Hepatocyte (in vitro differentiated cells): ENCODE measurements at regions not wholly inside any gene's neighbourhood (a gene's known extent, or its start where the extent isn't known, plus 50 kb on each side); places are given as distances from the start of the nearest gene placed in this dataset.
A peak's percentile ranks its signal among the peaks of the same experiment; 100 is the strongest.

Experiments used
- DNase-seq: peaks from one replicate; pipeline ENCODE4 v3.0.0-alpha.2; 2016; ENCODE audit warnings: low spot score
- H2AFZ ChIP-seq: fragments of 200-600 bp; sonication (generic); 2 replicates; pipeline ENCODE4 v1.6.0; 2016; ENCODE audit warnings: antibody characterized with exemption, mild to moderate bottlenecking
- H3K27ac ChIP-seq: fragments of 200-600 bp; sonication (generic); 2 replicates; pipeline ENCODE4 v1.5.1; 2016; ENCODE audit warnings: mild to moderate bottlenecking
- H3K27me3 ChIP-seq: fragments of 200-600 bp; sonication (generic); 2 replicates; pipeline ENCODE4 v1.6.1; 2016
- H3K36me3 ChIP-seq: fragments of 200-600 bp; sonication (generic); replicated peaks from 2 replicates; pipeline ENCODE4 v1.5.1; 2016; ENCODE audit warnings: low read depth; ENCODE audit not compliant: insufficient read depth
- H3K4me1 ChIP-seq: fragments of 200-600 bp; sonication (generic); 2 replicates; pipeline ENCODE4 v1.5.1; 2016; ENCODE audit warnings: mild to moderate bottlenecking, moderate library complexity; ENCODE audit not compliant: insufficient read depth
- H3K4me2 ChIP-seq: fragments of 200-600 bp; sonication (generic); 2 replicates; pipeline ENCODE4 v1.6.0; 2016
- H3K4me3 ChIP-seq: fragments of 200-600 bp; sonication (generic); 2 replicates; pipeline ENCODE4 v1.5.1; 2016; ENCODE audit warnings: mild to moderate bottlenecking
- H3K79me2 ChIP-seq: fragments of 200-600 bp; sonication (generic); 2 replicates; pipeline ENCODE4 v1.6.0; 2017; ENCODE audit warnings: mild to moderate bottlenecking
- H3K9me2 ChIP-seq: fragments of 200-600 bp; sonication (generic); replicated peaks from 2 replicates; pipeline ENCODE4 v1.6.0; 2017; ENCODE audit warnings: mild to moderate bottlenecking; ENCODE audit not compliant: insufficient read depth
- H3K9me3 ChIP-seq: fragments of 200-600 bp; sonication (generic); 2 replicates; pipeline ENCODE4 v1.5.1; 2016; ENCODE audit warnings: low read depth, mild to moderate bottlenecking
- H4K20me1 ChIP-seq: fragments of 200-600 bp; sonication (generic); 2 replicates; pipeline ENCODE4 v1.6.0; 2016; ENCODE audit warnings: mild to moderate bottlenecking; ENCODE audit not compliant: insufficient read depth, poor library complexity, severe bottlenecking
- CTCF ChIP-seq: fragments of 200-600 bp; sonication (generic); IDR thresholded peaks from 2 replicates; pipeline ENCODE4 v1.5.1; 2016; ENCODE audit warnings: antibody characterized with exemption, mild to moderate bottlenecking; ENCODE audit not compliant: poor library complexity
- EZH2 ChIP-seq: fragments of 200-600 bp; sonication (generic); IDR thresholded peaks from 2 replicates; pipeline ENCODE4 v1.6.1; 2016; ENCODE audit warnings: antibody characterized with exemption, mild to moderate bottlenecking, borderline replicate concordance
- EZH2phosphoT487 ChIP-seq: fragments of 200-600 bp; sonication (generic); IDR thresholded peaks from one replicate; pipeline ENCODE4 v1.6.1; 2018; ENCODE audit warnings: antibody characterized with exemption, mild to moderate bottlenecking, low read depth, moderate library complexity; ENCODE audit not compliant: unreplicated experiment, severe bottlenecking
- WGBS: methylation state at CpG from one replicate; pipeline ENCODE4 v1.1.6; 2016; ENCODE audit warnings: low lambda C conversion rate; ENCODE audit errors: missing lambda C conversion rate; 5-methylcytosine and 5-hydroxymethylcytosine counted together

GRCh38 chrX:79281775-79282174, 85.4 kb downstream of the ITM2A start:
- DNase-seq = no peak
- Histone ChIP-seq H3K4me3 (no peak overlapping the region), H2AFZ (no peak overlapping the region), H3K27ac (no peak overlapping the region), H4K20me1 (no peaks in the 10 kb centered on the region), H3K9me2 (no peaks in the 10 kb centered on the region), H3K4me1 (no peaks in the 10 kb centered on the region), H3K36me3 (no peaks in the 10 kb centered on the region), H3K4me2 (no peak overlapping the region), H3K9me3 (no peaks in the 10 kb centered on the region), H3K27me3 (no peaks in the 10 kb centered on the region), H3K79me2 (no peaks in the 10 kb centered on the region)
- no peak for TF ChIP-seq EZH2phosphoT487
- TF ChIP-seq EZH2 = no peak
- 83% methylated on average over 1 of the region's 1 CpG for WGBS

GRCh38 chrX:79270401-79270800, 96.7 kb downstream of the ITM2A start:
- no peak overlapping the region for H2AFZ ChIP-seq
- TF ChIP-seq EZH2 = no peak
- TF ChIP-seq CTCF = peak; percentile 9
- no peaks in the 10 kb centered on the region for H3K79me2 ChIP-seq
- no peak for DNase-seq
- 19% methylated on average over 4 of the region's 4 CpGs for WGBS
- H3K9me3 ChIP-seq = no peaks in the 10 kb centered on the region
- H4K20me1 ChIP-seq = no peaks in the 10 kb centered on the region
- H3K4me1 ChIP-seq = no peaks in the 10 kb centered on the region
- no peaks in the 10 kb centered on the region for H3K27me3 ChIP-seq
- H3K9me2 ChIP-seq = no peaks in the 10 kb centered on the region
- H3K27ac ChIP-seq = no peak overlapping the region
- H3K4me3 ChIP-seq = no peak overlapping the region
- H3K36me3 ChIP-seq = no peaks in the 10 kb centered on the region
- H3K4me2 ChIP-seq = no peak overlapping the region

- Histone ChIP-seq H3K9me2 (no peaks in the 10 kb centered on the region), H3K4me2 (no peak overlapping the region), H3K27me3 (no peaks in the 10 kb centered on the region), H3K79me2 (no peaks in the 10 kb centered on the region), H3K27ac (no peak overlapping the region), H3K36me3 (no peaks in the 10 kb centered on the region), H4K20me1 (no peaks in the 10 kb centered on the region), H3K4me3 (no peak overlapping the region), H3K9me3 (no peaks in the 10 kb centered on the region), H2AFZ (no peak overlapping the region), H3K4me1 (no peaks in the 10 kb centered on the region)
- 68% methylated on average over 2 of the region's 2 CpGs for WGBS
- TF ChIP-seq EZH2phosphoT487 (no peak), CTCF (no peak), EZH2 (no peak)
- DNase-seq = no peak
These were observed 98.3 kb downstream of the ITM2A start for GRCh38 chrX:79268788-79269187.

GRCh38 chrX:79266702-79267101, 100.4 kb downstream of the ITM2A start:
- no peak for TF ChIP-seq EZH2
- TF ChIP-seq CTCF = no peak
- TF ChIP-seq EZH2phosphoT487 = no peak
- H3K36me3 ChIP-seq = no peaks in the 10 kb centered on the region
- 76% methylated on average over 6 of the region's 6 CpGs for WGBS
- no peaks in the 10 kb centered on the region for H3K9me3 ChIP-seq
- no peak overlapping the region for H3K4me3 ChIP-seq
- H3K4me1 ChIP-seq = no peaks in the 10 kb centered on the region
- no peak overlapping the region for H3K4me2 ChIP-seq
- no peaks in the 10 kb centered on the region for H4K20me1 ChIP-seq
- no peak overlapping the region for H2AFZ ChIP-seq
- no peaks in the 10 kb centered on the region for H3K9me2 ChIP-seq
- DNase-seq = no peak
- H3K79me2 ChIP-seq = no peaks in the 10 kb centered on the region
- H3K27me3 ChIP-seq = no peaks in the 10 kb centered on the region
- H3K27ac ChIP-seq = no peak overlapping the region
